Subcutaneous abdominal adipose tissue (tissue), 5 donors: ENCODE measurements at regions not wholly inside any gene's neighbourhood (a gene's known extent, or its start where the extent isn't known, plus 50 kb on each side); places are given as distances from the start of the nearest gene placed in this dataset.
"Not testable (repeated sequence)": the region's sequence is repeated elsewhere in the genome, so short reads cannot be mapped to it uniquely, and the experiment has no call there.

Experiments
- H3K27ac ChIP-seq: one replicate; pipeline ENCODE4 v1.7.0; 2013; ENCODE audit warnings: low read depth, mild to moderate bottlenecking, inconsistent platforms, low read length, moderate library complexity
- H3K27me3 ChIP-seq, 5 donors: one replicate each; pipeline ENCODE4 v1.7.0; 2013; ENCODE audit warnings: low read length in 5 of 5, inconsistent platforms in 1 of 5; ENCODE audit not compliant: control insufficient read depth in 5 of 5, insufficient read depth in 4 of 5
- H3K36me3 ChIP-seq, 5 donors: one replicate each; pipeline ENCODE4 v1.7.0; 2013; ENCODE audit warnings: low read length in 5 of 5; ENCODE audit not compliant: control insufficient read depth in 5 of 5, insufficient read depth in 5 of 5
- H3K4me1 ChIP-seq, 5 donors: one replicate each; pipeline ENCODE4 v1.7.0; 2013; ENCODE audit warnings: low read length in 5 of 5, mild to moderate bottlenecking in 3 of 5, moderate library complexity in 1 of 5; ENCODE audit not compliant: control insufficient read depth in 5 of 5, insufficient read depth in 5 of 5
- H3K4me3 ChIP-seq, 5 donors: one replicate each; pipeline ENCODE4 v1.7.0; 2013; ENCODE audit warnings: low read length in 5 of 5, low read depth in 1 of 5
- H3K9ac ChIP-seq, 5 donors: one replicate each; pipeline ENCODE4 v1.7.0; 2013; ENCODE audit warnings: low read length in 5 of 5, mild to moderate bottlenecking in 4 of 5, moderate library complexity in 3 of 5
- H3K9me3 ChIP-seq, 5 donors: one replicate each; pipeline ENCODE4 v1.7.0; 2013; ENCODE audit warnings: low read length in 5 of 5; ENCODE audit not compliant: control insufficient read depth in 5 of 5
- donor health status: healthy.
- donor health status: healthy.
- donor health status: healthy.
- donor health status: healthy.
- donor health status: healthy.

GRCh38 chr6:113686049-113686448, 171.1 kb upstream of the MARCKS start:
- Histone ChIP-seq H3K9ac (no peak overlapping the region), H3K9me3 (no peaks in the 10 kb centered on the region), H3K27ac (no peak overlapping the region), H3K4me3 (no peak overlapping the region), H3K4me1 (no peaks in the 10 kb centered on the region), H3K36me3 (no peaks in the 10 kb centered on the region), H3K27me3 (no peaks in the 10 kb centered on the region)

GRCh38 chr6:113689620-113690019, 167.5 kb upstream of the MARCKS start:
- not testable (repeated sequence) for H3K9ac ChIP-seq, H3K36me3 ChIP-seq, H3K9me3 ChIP-seq, H3K27ac ChIP-seq, H3K27me3 ChIP-seq, H3K4me1 ChIP-seq, H3K4me3 ChIP-seq

GRCh38 chr6:113690281-113691259, 166.6 kb upstream of the MARCKS start:
- no peaks in the 10 kb centered on the region for H3K9me3 ChIP-seq

GRCh38 chr6:113691260-113691656, 165.9 kb upstream of the MARCKS start:
- peaks cover 0 to 7% (median 6%) of the 10 kb centered on the region in 5 donors for H3K4me1 ChIP-seq
- H3K36me3 ChIP-seq, result no peaks in the 10 kb centered on the region
- no peaks in the 10 kb centered on the region for H3K9me3 ChIP-seq
- no peak overlapping the region for H3K4me3 ChIP-seq
- H3K9ac ChIP-seq, result no peak overlapping the region
- H3K27ac ChIP-seq, result no peak overlapping the region
- H3K27me3 ChIP-seq, result no peaks in the 10 kb centered on the region

More at GRCh38 chr6:113690281-113691259, 166.6 kb upstream of the MARCKS start:
- Histone ChIP-seq H3K36me3 (no peaks in the 10 kb centered on the region), H3K4me3 (no peak overlapping the region), H3K9ac (no peak overlapping the region), H3K27ac (no peak overlapping the region), H3K27me3 (no peaks in the 10 kb centered on the region), H3K4me1 (peaks cover 0 to under 1% (median 0%) of the 10 kb centered on the region in 5 donors)

- no peak overlapping the region for H3K9ac ChIP-seq
- peaks cover 0 to 9% (median 6%) of the 10 kb centered on the region in 5 donors for H3K4me1 ChIP-seq
- H3K27ac ChIP-seq, result no peak overlapping the region
- H3K36me3 ChIP-seq, result no peaks in the 10 kb centered on the region
- H3K4me3 ChIP-seq, result no peak overlapping the region
- no peaks in the 10 kb centered on the region for H3K9me3 ChIP-seq
- H3K27me3 ChIP-seq, result no peaks in the 10 kb centered on the region
Measured at GRCh38 chr6:113693851-113694250, 163.3 kb upstream of the MARCKS start.

- no peak overlapping the region for H3K4me3 ChIP-seq
- H3K9ac ChIP-seq, result no peak overlapping the region
- peaks cover 0 to 14% (median 6%) of the 10 kb centered on the region in 5 donors for H3K4me1 ChIP-seq
- H3K27ac ChIP-seq, result peak overlapping the region; percentile 56
- H3K36me3 ChIP-seq, result no peaks in the 10 kb centered on the region
- H3K9me3 ChIP-seq, result no peaks in the 10 kb centered on the region
- H3K27me3 ChIP-seq, result no peaks in the 10 kb centered on the region
Measured at GRCh38 chr6:113694278-113695077, 162.7 kb upstream of the MARCKS start.

- peak overlapping the region; percentile 69 for H3K27ac ChIP-seq
- H3K27me3 ChIP-seq, result no peaks in the 10 kb centered on the region
- H3K4me1 ChIP-seq, result peaks cover 0 to 17% (median 6%) of the 10 kb centered on the region in 5 donors
- H3K9ac ChIP-seq, result no peak overlapping the region
- H3K36me3 ChIP-seq, result no peaks in the 10 kb centered on the region
- no peak overlapping the region for H3K4me3 ChIP-seq
- H3K9me3 ChIP-seq, result no peaks in the 10 kb centered on the region
Measured at GRCh38 chr6:113695516-113695915, 161.6 kb upstream of the MARCKS start.

GRCh38 chr6:113696960-113697359, 160.2 kb upstream of the MARCKS start:
- H3K27ac ChIP-seq, result no peak overlapping the region
- no peak overlapping the region for H3K4me3 ChIP-seq
- H3K36me3 ChIP-seq, result no peaks in the 10 kb centered on the region
- peaks cover 0 to 17% (median 6%) of the 10 kb centered on the region in 5 donors for H3K4me1 ChIP-seq
- no peak overlapping the region for H3K9ac ChIP-seq
- H3K27me3 ChIP-seq, result no peaks in the 10 kb centered on the region
- no peaks in the 10 kb centered on the region for H3K9me3 ChIP-seq

- H3K4me3 ChIP-seq, result no peak overlapping the region
- peaks cover 0 to 17% (median 6%) of the 10 kb centered on the region in 5 donors for H3K4me1 ChIP-seq
- no peak overlapping the region for H3K9ac ChIP-seq
- H3K36me3 ChIP-seq, result no peaks in the 10 kb centered on the region
- H3K9me3 ChIP-seq, result no peaks in the 10 kb centered on the region
- H3K27ac ChIP-seq, result no peak overlapping the region
- H3K27me3 ChIP-seq, result no peaks in the 10 kb centered on the region
Measured at GRCh38 chr6:113697632-113698410, 159.3 kb upstream of the MARCKS start.
